ENCODE measurements at regions not wholly inside any gene's neighbourhood (a gene's known extent, or its start where the extent isn't known, plus 50 kb on each side); places are given as distances from the start of the nearest gene placed in this dataset.
"Not testable (repeated sequence)": the region's sequence is repeated elsewhere in the genome, so short reads cannot be mapped to it uniquely, and the experiment has no call there.

- H3K4me3 ChIP-seq (ENCODE audit: control insufficient read depth, low read depth, low read length), result no peak overlapping the region
- TF ChIP-seq CTCF (conservative IDR thresholded peaks at IDR 0.05; ENCODE audit: control insufficient read depth, insufficient read depth, low read depth, low read length), result no peak
- no peak for DNase-seq (ENCODE audit: low read depth)
Measured at GRCh38 chr7:101749891-101750290, 67.5 kb upstream of the CUX1 start.

- no peak for TF ChIP-seq CTCF (conservative IDR thresholded peaks at IDR 0.05; ENCODE audit: control insufficient read depth, insufficient read depth, low read depth, low read length)
- no peak for DNase-seq (ENCODE audit: low read depth)
- H3K4me3 ChIP-seq (ENCODE audit: control insufficient read depth, low read depth, low read length), result no peak overlapping the region
Measured at GRCh38 chr7:101753316-101753715, 64.1 kb upstream of the CUX1 start.

GRCh38 chr7:101754424-101755159 is 62.8 kb upstream of the CUX1 start:
- DNase-seq (ENCODE audit: low read depth), result peak; percentile 43
- no peak for TF ChIP-seq CTCF (conservative IDR thresholded peaks at IDR 0.05; ENCODE audit: control insufficient read depth, insufficient read depth, low read depth, low read length)
- H3K4me3 ChIP-seq (ENCODE audit: control insufficient read depth, low read depth, low read length), result peak overlapping the region; percentile 53

- no peak for DNase-seq (ENCODE audit: low read depth)
- TF ChIP-seq CTCF (conservative IDR thresholded peaks at IDR 0.05; ENCODE audit: control insufficient read depth, insufficient read depth, low read depth, low read length), result no peak
- no peak overlapping the region for H3K4me3 ChIP-seq (ENCODE audit: control insufficient read depth, low read depth, low read length)
Measured at GRCh38 chr7:101757879-101758278, 59.5 kb upstream of the CUX1 start.

GRCh38 chr7:101758519-101758918 is 58.9 kb upstream of the CUX1 start:
- not testable (repeated sequence) for DNase-seq (ENCODE audit: low read depth)

GRCh38 chr7:101764221-101764620 is 53.2 kb upstream of the CUX1 start:
- H3K4me3 ChIP-seq (ENCODE audit: control insufficient read depth, low read depth, low read length), result no peak overlapping the region
- DNase-seq (ENCODE audit: low read depth), result no peak
- no peak for TF ChIP-seq CTCF (conservative IDR thresholded peaks at IDR 0.05; ENCODE audit: control insufficient read depth, insufficient read depth, low read depth, low read length)

More at GRCh38 chr7:101758519-101758918, 58.9 kb upstream of the CUX1 start:
- H3K4me3 ChIP-seq (ENCODE audit: control insufficient read depth, low read depth, low read length), result not testable (repeated sequence)

- no peak overlapping the region for H3K4me3 ChIP-seq (ENCODE audit: control insufficient read depth, low read depth, low read length)
- no peak for DNase-seq (ENCODE audit: low read depth)
- TF ChIP-seq CTCF (conservative IDR thresholded peaks at IDR 0.05; ENCODE audit: control insufficient read depth, insufficient read depth, low read depth, low read length), result no peak
Measured at GRCh38 chr7:101767544-101767943, 49.9 kb upstream of the CUX1 start.
